WTC11 (cell line): ENCODE measurements at regions not wholly inside any gene's neighbourhood (a gene's known extent, or its start where the extent isn't known, plus 50 kb on each side); places are given as distances from the start of the nearest gene placed in this dataset.

Experiments used
- ATAC-seq: fragments of 200-7000 bp; cut with Tn5 transposase; 2 replicates; pipeline ENCODE4 v1.10.0; 2021; ENCODE audit warnings: mild to moderate bottlenecking, moderate library complexity
- CTCF ChIA-PET: fragments of 300-600 bp; sonication (Branson Sonifier 250); formaldehyde crosslinking; loops from one replicate; lab custom pipeline; 2021; ENCODE audit warnings: antibody characterized with exemption; lab: Charles Lee
- POLR2A ChIA-PET: fragments of 350-600 bp; sonication (Branson Sonifier 250); formaldehyde crosslinking; loops from one replicate; lab custom pipeline; 2021; ENCODE audit warnings: antibody characterized with exemption; lab: Charles Lee
- DNase-seq: peaks from one replicate; pipeline ENCODE4 v3.0.0; 2021; ENCODE audit warnings: low spot score
- H3K27ac Mint-ChIP-seq: 2 replicates; pipeline ENCODE4 v1.8.0; 2021; ENCODE audit warnings: mixed read lengths
- H3K27me3 Mint-ChIP-seq: 2 replicates; pipeline ENCODE4 v1.8.0; 2021; ENCODE audit warnings: low read depth, mild to moderate bottlenecking, moderate library complexity, mixed read lengths
- H3K36me3 Mint-ChIP-seq: 2 replicates; pipeline ENCODE4 v1.8.0; 2021; ENCODE audit warnings: mixed read lengths
- H3K4me1 Mint-ChIP-seq: 2 replicates; pipeline ENCODE4 v1.8.0; 2022; ENCODE audit warnings: mixed read lengths
- H3K4me3 Mint-ChIP-seq: 2 replicates; pipeline ENCODE4 v1.8.0; 2021; ENCODE audit warnings: mild to moderate bottlenecking, moderate library complexity, mixed read lengths
- H3K9me3 Mint-ChIP-seq: 2 replicates; pipeline ENCODE4 v1.8.0; 2021; ENCODE audit warnings: mixed read lengths
- CREB1 ChIP-seq: sonication (generic); formaldehyde crosslinking; IDR thresholded peaks from 2 replicates; pipeline ENCODE4 v1.8.0; 2023; ENCODE audit warnings: mild to moderate bottlenecking, missing genetic modification reagents
- ELF4 ChIP-seq: sonication (generic); formaldehyde crosslinking; IDR thresholded peaks from 2 replicates; pipeline ENCODE4 v1.8.1; 2022; ENCODE audit warnings: low read depth, mild to moderate bottlenecking, moderate library complexity, missing genetic modification reagents
- GRHL2 ChIP-seq: fragments of 250-450 bp; sonication (Bioruptor Pico); IDR thresholded peaks from 2 replicates; pipeline ENCODE4 v1.8.0; 2022; ENCODE audit warnings: mild to moderate bottlenecking, moderate library complexity; ENCODE audit not compliant: insufficient replicate concordance, severe bottlenecking
- IRF2 ChIP-seq: sonication (generic); formaldehyde crosslinking; IDR thresholded peaks from 2 replicates; pipeline ENCODE4 v1.8.0; 2022; ENCODE audit warnings: low read depth, missing genetic modification reagents, borderline replicate concordance
- NFATC4 ChIP-seq: fragments of 250-450 bp; sonication (Bioruptor Pico); IDR thresholded peaks from 2 replicates; pipeline ENCODE4 v1.9.0; 2021; ENCODE audit warnings: mild to moderate bottlenecking
- NR2C2 ChIP-seq: sonication (generic); formaldehyde crosslinking; IDR thresholded peaks from 2 replicates; pipeline ENCODE4 v1.8.0; 2022; ENCODE audit warnings: mild to moderate bottlenecking, missing genetic modification reagents
- OVOL2 ChIP-seq: fragments of 250-450 bp; sonication (Bioruptor Pico); IDR thresholded peaks from 2 replicates; pipeline ENCODE4 v1.9.0; 2021; ENCODE audit warnings: mild to moderate bottlenecking, borderline replicate concordance
- PRDM15 ChIP-seq: sonication (generic); formaldehyde crosslinking; IDR thresholded peaks from 2 replicates; pipeline ENCODE4 v1.8.0; 2022; ENCODE audit warnings: missing genetic modification reagents
- SP1 ChIP-seq: sonication (generic); formaldehyde crosslinking; conservative IDR thresholded peaks from 2 replicates; pipeline ENCODE4 v1.8.1; 2022; ENCODE audit warnings: missing genetic modification reagents
- STAT6 ChIP-seq: sonication (generic); formaldehyde crosslinking; conservative IDR thresholded peaks from 2 replicates; pipeline ENCODE4 v1.8.1; 2023; ENCODE audit warnings: mild to moderate bottlenecking, low read depth, missing genetic modification reagents, moderate library complexity
- ZBTB21 ChIP-seq: sonication (generic); formaldehyde crosslinking; IDR thresholded peaks from 2 replicates; pipeline ENCODE4 v1.8.1; 2023; ENCODE audit warnings: mild to moderate bottlenecking, missing genetic modification reagents, borderline replicate concordance
- ZNF219 ChIP-seq: sonication (generic); formaldehyde crosslinking; IDR thresholded peaks from 2 replicates; pipeline ENCODE4 v1.8.0; 2023; ENCODE audit warnings: missing genetic modification reagents, mild to moderate bottlenecking, borderline replicate concordance
- ZNF263 ChIP-seq: sonication (generic); formaldehyde crosslinking; IDR thresholded peaks from 2 replicates; pipeline ENCODE4 v1.8.1; 2022; ENCODE audit warnings: low read depth, mild to moderate bottlenecking, moderate library complexity, missing genetic modification reagents
- ZNF317 ChIP-seq: sonication (generic); formaldehyde crosslinking; IDR thresholded peaks from 2 replicates; pipeline ENCODE4 v1.8.1; 2023; ENCODE audit warnings: low read depth, mild to moderate bottlenecking, moderate library complexity, missing genetic modification reagents, borderline replicate concordance
- ZNF512 ChIP-seq: sonication (generic); formaldehyde crosslinking; IDR thresholded peaks from 2 replicates; pipeline ENCODE4 v1.8.1; 2022; ENCODE audit warnings: missing genetic modification reagents, borderline replicate concordance
- TF ChIP-seq, protein P1 (sequence below): sonication (generic); formaldehyde crosslinking; IDR thresholded peaks from 2 replicates; pipeline ENCODE4 v1.8.0; 2022; ENCODE audit warnings: mild to moderate bottlenecking, missing genetic modification reagents
- TF ChIP-seq, protein P2 (sequence below): sonication (generic); formaldehyde crosslinking; conservative IDR thresholded peaks from 2 replicates; pipeline ENCODE4 v1.8.1; 2022; ENCODE audit warnings: mild to moderate bottlenecking, missing genetic modification reagents
- TF ChIP-seq, protein P3 (sequence below): sonication (generic); formaldehyde crosslinking; IDR thresholded peaks from 2 replicates; pipeline ENCODE4 v1.8.0; 2022; ENCODE audit warnings: mild to moderate bottlenecking, missing genetic modification reagents
- TF ChIP-seq, protein P4 (sequence below): sonication (generic); formaldehyde crosslinking; IDR thresholded peaks from 2 replicates; pipeline ENCODE4 v1.8.1; 2022; ENCODE audit warnings: low read depth, mild to moderate bottlenecking, moderate library complexity, missing genetic modification reagents, borderline replicate concordance

- DNase-seq (no peak), ATAC-seq (no peak)
- H3K4me1 Mint-ChIP-seq: peaks cover 38% of the 10 kb centered on the region
- TF ChIP-seq, protein P1, sequence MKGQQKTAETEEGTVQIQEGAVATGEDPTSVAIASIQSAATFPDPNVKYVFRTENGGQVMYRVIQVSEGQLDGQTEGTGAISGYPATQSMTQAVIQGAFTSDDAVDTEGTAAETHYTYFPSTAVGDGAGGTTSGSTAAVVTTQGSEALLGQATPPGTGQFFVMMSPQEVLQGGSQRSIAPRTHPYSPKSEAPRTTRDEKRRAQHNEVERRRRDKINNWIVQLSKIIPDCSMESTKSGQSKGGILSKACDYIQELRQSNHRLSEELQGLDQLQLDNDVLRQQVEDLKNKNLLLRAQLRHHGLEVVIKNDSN: no peak
- TF ChIP-seq, protein P2, sequence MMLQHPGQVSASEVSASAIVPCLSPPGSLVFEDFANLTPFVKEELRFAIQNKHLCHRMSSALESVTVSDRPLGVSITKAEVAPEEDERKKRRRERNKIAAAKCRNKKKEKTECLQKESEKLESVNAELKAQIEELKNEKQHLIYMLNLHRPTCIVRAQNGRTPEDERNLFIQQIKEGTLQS (CRISPR knock-in tag): no peak
- TF ChIP-seq PRDM15: no peak
- no peak for TF ChIP-seq NR2C2 (CRISPR knock-in tag)
- TF ChIP-seq ZBTB21 (CRISPR knock-in tag): no peak
- TF ChIP-seq NFATC4: no peak
- TF ChIP-seq, protein P3, sequence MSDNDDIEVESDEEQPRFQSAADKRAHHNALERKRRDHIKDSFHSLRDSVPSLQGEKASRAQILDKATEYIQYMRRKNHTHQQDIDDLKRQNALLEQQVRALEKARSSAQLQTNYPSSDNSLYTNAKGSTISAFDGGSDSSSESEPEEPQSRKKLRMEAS (CRISPR knock-in tag): no peak
- TF ChIP-seq, protein P4, sequence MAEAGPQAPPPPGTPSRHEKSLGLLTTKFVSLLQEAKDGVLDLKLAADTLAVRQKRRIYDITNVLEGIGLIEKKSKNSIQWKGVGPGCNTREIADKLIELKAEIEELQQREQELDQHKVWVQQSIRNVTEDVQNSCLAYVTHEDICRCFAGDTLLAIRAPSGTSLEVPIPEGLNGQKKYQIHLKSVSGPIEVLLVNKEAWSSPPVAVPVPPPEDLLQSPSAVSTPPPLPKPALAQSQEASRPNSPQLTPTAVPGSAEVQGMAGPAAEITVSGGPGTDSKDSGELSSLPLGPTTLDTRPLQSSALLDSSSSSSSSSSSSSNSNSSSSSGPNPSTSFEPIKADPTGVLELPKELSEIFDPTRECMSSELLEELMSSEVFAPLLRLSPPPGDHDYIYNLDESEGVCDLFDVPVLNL (CRISPR knock-in tag): no peak
- no peak for TF ChIP-seq OVOL2 (CRISPR knock-in tag)
- no peak for TF ChIP-seq GRHL2 (CRISPR knock-in tag)
- no peak for TF ChIP-seq ELF4 (CRISPR knock-in tag)
- no peak for TF ChIP-seq SP1 (CRISPR knock-in tag)
- TF ChIP-seq STAT6: no peak
- TF ChIP-seq CREB1 (CRISPR knock-in tag): no peak
- no peak for TF ChIP-seq ZNF317 (CRISPR knock-in tag)
- TF ChIP-seq ZNF512 (CRISPR knock-in tag): no peak
- TF ChIP-seq IRF2: no peak
- TF ChIP-seq ZNF219: no peak
- no peak for TF ChIP-seq ZNF263 (CRISPR knock-in tag)
- H3K27me3 Mint-ChIP-seq: no peaks in the 10 kb centered on the region
- H3K9me3 Mint-ChIP-seq: no peaks in the 10 kb centered on the region
- no peak overlapping the region for H3K4me3 Mint-ChIP-seq
- POLR2A ChIA-PET: no interaction called here
- no peak overlapping the region for H3K27ac Mint-ChIP-seq
- H3K36me3 Mint-ChIP-seq: no peaks in the 10 kb centered on the region
- CTCF ChIA-PET: no interaction called here
Observed at GRCh38 chr2:150211164-150211631, 276.3 kb downstream of the RND3 start.
